A673 (cell line): ENCODE measurements at regions not wholly inside any gene's neighbourhood (a gene's known extent, or its start where the extent isn't known, plus 50 kb on each side); places are given as distances from the start of the nearest gene placed in this dataset.
A peak's percentile ranks its signal among the peaks of the same experiment; 100 is the strongest.

Source experiments
- BruUV-seq: library from RNA; stranded (reverse); fragments of 400-500 nt; replicated peaks from 2 replicates; lab custom pipeline; 2021; lab: Mats Ljungman, UMichigan
- CTCF ChIA-PET: fragments of 300-600 bp; sonication (Branson Sonifier 250); formaldehyde crosslinking; loops from one replicate; lab custom pipeline; 2022; ENCODE audit warnings: antibody characterized with exemption; lab: Charles Lee
- POLR2A ChIA-PET: fragments of 300-600 bp; sonication (Branson Sonifier 250); formaldehyde crosslinking; loops from one replicate; lab custom pipeline; 2022; ENCODE audit warnings: antibody characterized with exemption; ENCODE audit not compliant: low non-redundant PET; lab: Charles Lee
- DNase-seq: peaks from one replicate; pipeline ENCODE4 v3.0.0-alpha.2; 2015; ENCODE audit warnings: low spot score
- H3K27ac ChIP-seq: fragments of 200-600 bp; sonication (generic); 2 replicates; pipeline ENCODE4 v1.5.1; 2016; ENCODE audit warnings: mixed run types, low read depth, mild to moderate bottlenecking, mixed read lengths, antibody characterized with exemption, low read length; ENCODE audit not compliant: poor library complexity, severe bottlenecking
- H3K27me3 ChIP-seq: fragments of 200-600 bp; sonication (generic); replicated peaks from 2 replicates; pipeline ENCODE4 v1.6.1; 2017; ENCODE audit warnings: mixed run types, low read depth, mild to moderate bottlenecking, mixed read lengths, antibody characterized with exemption, low read length; ENCODE audit not compliant: insufficient read depth, poor library complexity
- H3K36me3 ChIP-seq: fragments of 200-600 bp; sonication (generic); 2 replicates; pipeline ENCODE4 v1.6.1; 2016; ENCODE audit warnings: mixed run types, mild to moderate bottlenecking, mixed read lengths, antibody characterized with exemption, low read length; ENCODE audit not compliant: insufficient read depth, poor library complexity, severe bottlenecking
- H3K4me1 ChIP-seq: fragments of 200-600 bp; sonication (generic); 2 replicates; pipeline ENCODE4 v1.6.1; 2017; ENCODE audit warnings: mixed run types, mild to moderate bottlenecking, mixed read lengths, antibody characterized with exemption, low read length; ENCODE audit not compliant: insufficient read depth, poor library complexity, severe bottlenecking
- H3K4me3 ChIP-seq: fragments of 200-600 bp; sonication (generic); 2 replicates; pipeline ENCODE4 v1.5.1; 2016; ENCODE audit warnings: low read depth, mixed run types, mild to moderate bottlenecking, mixed read lengths, low read length; ENCODE audit not compliant: poor library complexity, severe bottlenecking
- H3K9me3 ChIP-seq: fragments of 200-600 bp; sonication (generic); 2 replicates; pipeline ENCODE4 v1.6.1; 2016; ENCODE audit warnings: mixed run types, low read depth, mild to moderate bottlenecking, mixed read lengths, antibody characterized with exemption, low read length; ENCODE audit not compliant: poor library complexity, severe bottlenecking
- CTCF ChIP-seq: fragments of 300-800, 200-600 bp; sonication (generic); conservative IDR thresholded peaks from 2 replicates; pipeline ENCODE4 v1.5.1; 2017; ENCODE audit warnings: low read depth, mild to moderate bottlenecking, antibody characterized with exemption, low read length, moderate library complexity, mixed read lengths
- EZH2 ChIP-seq: fragments of 200-600 bp; sonication (generic); IDR thresholded peaks from 2 replicates; pipeline ENCODE4 v1.6.1; 2017; ENCODE audit warnings: borderline replicate concordance, low read depth, mild to moderate bottlenecking, mixed read lengths, antibody characterized with exemption, low read length; ENCODE audit not compliant: poor library complexity, severe bottlenecking
- intact Hi-C: fragments of 100-400 bp; cut with micrococcal nuclease; formaldehyde crosslinking; loops from one replicate; pipeline ENCODE4 v1.10.0; 2022; ENCODE audit not compliant: unreplicated experiment

GRCh38 chr13:78979349-78979748 lies 320.4 kb upstream of the OBI1 start:
- TF ChIP-seq EZH2, result no peak
- no peak for TF ChIP-seq CTCF
- intact Hi-C loops, result loop anchor here (1.0 to 5.0 kb wide), 5 partner anchors 189 to 842 kb away; no protein-coding TSS in a partner anchor
- no peaks in the 10 kb centered on the region for H3K9me3 ChIP-seq
- H3K4me3 ChIP-seq, result no peak overlapping the region
- H3K4me1 ChIP-seq, result no peaks in the 10 kb centered on the region
- ChIA-PET CTCF (interaction anchor here (1.5 to 1.8 kb wide), 3 partner anchors 371 to 841 kb away, joined by 3 to 11 read pairs (median 11); no protein-coding TSS in a partner anchor), POLR2A (no interaction called here)
- no peak for DNase-seq
- no TSS peak for BruUV-seq
- H3K36me3 ChIP-seq, result no peaks in the 10 kb centered on the region
- peaks cover 9% of the 10 kb centered on the region for H3K27me3 ChIP-seq
- no peak overlapping the region for H3K27ac ChIP-seq

GRCh38 chr13:78978381-78978998 lies 319.5 kb upstream of the OBI1 start:
- DNase-seq, result peak; percentile 76
- H3K9me3 ChIP-seq, result no peaks in the 10 kb centered on the region
- TF ChIP-seq EZH2 (no peak), CTCF (peak; percentile 77)
- POLR2A ChIA-PET, result no interaction called here
- H3K4me1 ChIP-seq, result no peaks in the 10 kb centered on the region
- peaks cover 9% of the 10 kb centered on the region for H3K27me3 ChIP-seq
- CTCF ChIA-PET, result interaction anchor here (0.5 to 1.8 kb wide), 4 partner anchors 211 to 841 kb away, joined by 3 to 11 read pairs (median 8); no protein-coding TSS in a partner anchor
- H3K36me3 ChIP-seq, result no peaks in the 10 kb centered on the region
- no peak overlapping the region for H3K4me3 ChIP-seq
- H3K27ac ChIP-seq, result no peak overlapping the region
- no TSS peak for BruUV-seq
- intact Hi-C loops, result loop anchor here (1.0 to 5.0 kb wide), 5 partner anchors 188 to 738 kb away; no protein-coding TSS in a partner anchor

GRCh38 chr13:78977311-78977710 lies 318.4 kb upstream of the OBI1 start:
- H3K36me3 ChIP-seq, result no peaks in the 10 kb centered on the region
- no peak overlapping the region for H3K27ac ChIP-seq
- DNase-seq, result peak; percentile 18
- no peak for TF ChIP-seq CTCF
- no peak for TF ChIP-seq EZH2
- H3K27me3 ChIP-seq, result peaks cover 8% of the 10 kb centered on the region
- BruUV-seq, result no TSS peak
- POLR2A ChIA-PET, result interaction anchor here (0.5 kb wide), 1 partner anchor 108 kb away, joined by 3 read pairs; no protein-coding TSS in a partner anchor
- no peak overlapping the region for H3K4me3 ChIP-seq
- CTCF ChIA-PET, result no interaction called here
- intact Hi-C loops, result loop anchor here (5.0 kb wide), 2 partner anchors 365 to 415 kb away; no protein-coding TSS in a partner anchor
- H3K9me3 ChIP-seq, result no peaks in the 10 kb centered on the region
- H3K4me1 ChIP-seq, result no peaks in the 10 kb centered on the region
